ENCODE measurements at regions not wholly inside any gene's neighbourhood (a gene's known extent, or its start where the extent isn't known, plus 50 kb on each side); places are given as distances from the start of the nearest gene placed in this dataset.

DNA sequence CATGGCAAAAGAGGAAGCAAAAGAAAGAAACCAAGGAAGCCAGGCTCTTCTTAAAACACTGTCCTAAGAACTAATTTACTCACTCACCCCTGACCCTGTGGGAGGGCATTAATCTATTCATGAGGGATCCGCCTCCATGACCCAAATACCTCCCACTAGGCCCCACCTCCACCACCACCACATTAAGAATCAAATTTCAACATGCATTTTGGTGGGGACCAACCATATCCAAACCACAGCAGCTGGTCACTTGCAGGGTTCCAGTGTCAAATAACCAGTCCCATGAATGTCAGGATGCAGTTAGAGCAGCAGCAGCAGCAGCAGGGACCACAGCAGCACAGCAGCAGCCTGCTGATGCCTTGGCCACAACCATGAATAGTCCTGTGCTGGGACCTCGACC lies 83.8 kb downstream of the ZC3H11B start:
- no peak overlapping the region for H3K27ac ChIP-seq
- intact Hi-C loops (cut with DNase I) = no loop called here
- H3K27me3 ChIP-seq = no peaks in the 10 kb centered on the region
- H3K36me3 ChIP-seq = no peaks in the 10 kb centered on the region
- DNase-seq = no peak
- TF ChIP-seq CTCF (IDR thresholded peaks at IDR 0.05) (no peak), POLR2A (IDR thresholded peaks at IDR 0.05) (no peak)
- H3K4me1 ChIP-seq = no peaks in the 10 kb centered on the region
- WGBS (ENCODE audit: insufficient coverage, low coverage, low lambda C conversion rate, missing lambda C conversion rate) = 45% methylated on average over 2 of the region's 2 CpGs
- H3K4me3 ChIP-seq = no peak overlapping the region
- H3K9me3 ChIP-seq = no peaks in the 10 kb centered on the region
- no peak for ATAC-seq

DNA sequence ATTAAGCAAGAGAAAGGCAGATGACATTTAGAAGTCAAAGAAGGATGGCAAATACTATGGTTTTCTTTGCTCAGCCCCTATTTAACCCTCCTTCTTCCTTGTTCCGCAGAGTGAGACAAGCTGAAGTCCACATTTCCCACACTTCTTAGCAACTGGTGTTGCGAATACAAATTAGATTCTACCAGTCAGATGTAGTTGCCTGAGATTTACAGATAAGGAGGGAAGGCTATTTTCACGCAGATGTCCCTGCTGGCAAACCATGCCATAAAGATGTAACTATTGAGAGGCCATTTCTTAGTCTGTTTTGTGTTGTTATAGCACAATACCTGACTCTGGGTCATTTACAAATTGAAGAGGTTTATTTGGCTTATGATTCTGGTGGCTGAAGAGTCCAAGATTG lies 84.3 kb downstream of the ZC3H11B start:
- 73% methylated on average over 3 of the region's 3 CpGs for WGBS (ENCODE audit: insufficient coverage, low coverage, low lambda C conversion rate, missing lambda C conversion rate)
- no peaks in the 10 kb centered on the region for H3K27me3 ChIP-seq

DNA sequence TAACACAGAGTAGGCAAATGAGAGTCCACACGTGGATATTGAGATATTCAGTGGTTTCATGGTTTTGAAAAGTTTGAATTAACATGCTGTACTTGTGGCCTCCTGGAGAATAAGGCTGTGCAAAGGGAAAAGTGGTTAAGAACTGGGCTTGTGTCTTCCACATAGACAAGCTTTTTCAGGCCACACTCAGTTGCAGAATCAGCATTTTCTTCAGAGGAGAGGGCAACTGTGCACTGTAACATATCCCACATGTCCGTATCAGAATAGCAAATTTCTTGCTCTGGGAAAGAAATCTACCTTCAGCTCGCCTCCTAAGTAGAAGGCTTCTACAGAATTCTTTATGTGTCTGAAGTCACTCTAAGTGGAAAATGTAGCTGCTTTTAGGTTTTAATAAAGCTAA lies 84.9 kb downstream of the ZC3H11B start:
- intact Hi-C loops (cut with DNase I) = no loop called here
- no peaks in the 10 kb centered on the region for H3K4me1 ChIP-seq
- no peaks in the 10 kb centered on the region for H3K9me3 ChIP-seq
- WGBS (ENCODE audit: insufficient coverage, low coverage, low lambda C conversion rate, missing lambda C conversion rate) = 65% methylated on average over 3 of the region's 3 CpGs
- H3K27me3 ChIP-seq = no peaks in the 10 kb centered on the region
- H3K4me3 ChIP-seq = no peak overlapping the region
- no peaks in the 10 kb centered on the region for H3K36me3 ChIP-seq
- DNase-seq (no peak), ATAC-seq (no peak)
- TF ChIP-seq CTCF (IDR thresholded peaks at IDR 0.05) = no peak
- no peak for TF ChIP-seq POLR2A (IDR thresholded peaks at IDR 0.05)
- no peak overlapping the region for H3K27ac ChIP-seq

More for the DNA sequence above, 84.3 kb downstream of the ZC3H11B start:
- Histone ChIP-seq H3K4me3 (no peak overlapping the region), H3K36me3 (no peaks in the 10 kb centered on the region), H3K27ac (no peak overlapping the region), H3K4me1 (no peaks in the 10 kb centered on the region), H3K9me3 (no peaks in the 10 kb centered on the region)
- intact Hi-C loops (cut with DNase I) = no loop called here
- ATAC-seq (no peak), DNase-seq (no peak)
- TF ChIP-seq CTCF (IDR thresholded peaks at IDR 0.05) (no peak), POLR2A (IDR thresholded peaks at IDR 0.05) (no peak)

DNA sequence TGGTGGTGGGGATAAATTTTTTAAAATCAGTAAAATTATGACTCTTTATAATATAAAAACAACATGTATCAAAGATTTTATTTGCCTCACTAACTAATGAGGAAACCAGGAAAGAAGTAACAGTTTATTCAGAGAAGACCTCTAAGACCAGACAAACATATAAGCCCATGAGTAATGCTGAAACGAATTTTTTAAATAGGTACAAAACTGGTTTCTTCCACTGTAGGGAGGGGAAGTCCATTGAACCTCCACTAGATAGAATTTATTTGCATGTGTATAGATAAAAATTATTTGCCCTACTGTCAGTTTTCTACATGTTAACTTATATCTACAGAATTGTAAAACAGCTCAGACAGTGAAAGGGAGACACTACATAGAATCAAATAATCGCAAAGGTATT lies 86.8 kb downstream of the ZC3H11B start:
- ATAC-seq (no peak), DNase-seq (no peak)
- H3K27me3 ChIP-seq = no peaks in the 10 kb centered on the region
- intact Hi-C loops (cut with DNase I) = no loop called here
- H3K9me3 ChIP-seq = no peaks in the 10 kb centered on the region
- no peak overlapping the region for H3K4me3 ChIP-seq
- TF ChIP-seq CTCF (IDR thresholded peaks at IDR 0.05) (no peak), POLR2A (IDR thresholded peaks at IDR 0.05) (no peak)
- no peaks in the 10 kb centered on the region for H3K4me1 ChIP-seq
- no peak overlapping the region for H3K27ac ChIP-seq
- 80% methylated on average over 2 of the region's 2 CpGs for WGBS (ENCODE audit: insufficient coverage, low coverage, low lambda C conversion rate, missing lambda C conversion rate)
- no peaks in the 10 kb centered on the region for H3K36me3 ChIP-seq

DNA sequence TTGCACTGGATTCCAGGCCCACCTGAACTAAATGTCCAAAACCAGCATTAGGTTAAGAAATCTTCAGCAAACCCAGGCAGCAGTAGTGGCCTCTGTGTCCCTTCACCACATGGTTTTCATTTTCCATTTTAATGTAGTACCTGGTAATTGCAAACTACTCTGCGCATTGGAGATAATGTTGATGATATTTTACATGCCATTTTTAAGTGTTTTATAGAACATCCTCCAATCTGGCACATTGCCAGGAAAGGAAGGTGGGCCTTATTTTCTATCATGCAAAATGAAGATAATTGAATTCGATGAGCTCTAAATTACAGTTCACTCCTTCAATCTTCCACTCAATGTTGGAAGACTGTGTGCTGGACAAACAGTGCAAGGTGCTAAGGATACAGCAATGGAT lies 89.5 kb downstream of the ZC3H11B start:
- no peaks in the 10 kb centered on the region for H3K36me3 ChIP-seq
- H3K9me3 ChIP-seq = no peaks in the 10 kb centered on the region
- H3K4me1 ChIP-seq = no peaks in the 10 kb centered on the region
- no peak overlapping the region for H3K27ac ChIP-seq
- no peak for ATAC-seq
- H3K27me3 ChIP-seq = no peaks in the 10 kb centered on the region
- no peak overlapping the region for H3K4me3 ChIP-seq
- intact Hi-C loops (cut with DNase I) = no loop called here
- TF ChIP-seq POLR2A (IDR thresholded peaks at IDR 0.05) (no peak), CTCF (IDR thresholded peaks at IDR 0.05) (no peak)
- no peak for DNase-seq
- 77% methylated on average over 2 of the region's 2 CpGs for WGBS (ENCODE audit: insufficient coverage, low coverage, low lambda C conversion rate, missing lambda C conversion rate)
